GM19467 (cell line): ENCODE measurements at regions not wholly inside any gene's neighbourhood (a gene's known extent, or its start where the extent isn't known, plus 50 kb on each side); places are given as distances from the start of the nearest gene placed in this dataset.

Experiments used
- ATAC-seq: cut with Tn5 transposase; IDR thresholded peaks from one replicate; pipeline ENCODE4 v1.9.1; 2021; ENCODE audit warnings: mild to moderate bottlenecking, moderate library complexity; ENCODE audit not compliant: unreplicated experiment

DNA sequence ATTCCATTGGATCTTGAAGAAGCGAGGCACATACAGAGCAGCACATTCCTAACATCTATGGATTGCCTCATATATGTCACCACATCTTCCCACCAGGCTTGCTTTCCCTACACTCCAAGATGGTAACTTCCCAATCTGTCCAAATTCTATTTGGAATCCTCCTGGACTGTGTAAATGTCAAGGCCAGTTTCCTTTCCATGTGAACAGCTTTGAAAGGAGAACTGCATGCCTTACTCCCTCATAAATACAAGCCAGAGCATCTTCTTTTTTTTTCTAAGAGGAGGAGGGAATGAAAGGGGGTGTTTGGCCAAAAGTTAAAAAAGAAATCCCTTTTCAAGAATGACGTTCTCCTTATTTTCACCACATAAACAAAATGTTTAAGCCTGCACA is 103.8 kb upstream of the OSR1 start:
- no peak for ATAC-seq

DNA sequence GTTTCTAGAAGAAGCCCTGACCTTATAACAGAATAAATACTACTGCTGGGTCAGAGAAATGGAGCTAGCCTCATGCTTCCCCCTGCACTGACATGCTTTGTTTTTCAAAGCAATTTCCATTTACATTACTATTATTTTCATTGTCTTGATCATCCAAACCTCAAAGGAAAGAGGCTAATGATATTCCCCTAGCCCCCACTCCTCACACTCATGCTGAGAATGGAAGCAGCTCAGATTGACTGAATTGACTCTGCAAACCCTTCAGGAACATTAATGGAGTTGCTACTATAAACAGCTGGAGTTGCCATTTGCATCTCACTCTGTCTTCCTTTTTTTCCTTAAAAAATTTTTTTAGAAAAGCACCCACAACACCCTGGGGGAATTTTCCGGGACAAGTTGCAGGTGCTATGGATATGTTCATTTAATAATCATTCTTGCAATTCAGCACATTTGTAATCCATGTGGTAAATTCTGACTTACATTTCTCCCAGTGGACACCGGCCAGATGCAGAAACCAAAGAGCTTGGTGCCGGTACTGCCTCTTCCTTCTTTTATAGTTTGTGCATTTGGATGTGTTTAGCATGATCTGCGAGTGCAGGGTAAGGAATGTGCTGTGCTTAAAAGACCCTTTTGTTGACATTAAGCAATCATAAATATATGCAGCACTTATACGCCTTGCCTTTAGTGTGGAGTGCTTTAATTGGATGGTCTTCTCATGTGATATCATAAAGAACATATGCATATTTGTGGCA is 103.3 kb upstream of the OSR1 start:
- ATAC-seq: no peak

DNA sequence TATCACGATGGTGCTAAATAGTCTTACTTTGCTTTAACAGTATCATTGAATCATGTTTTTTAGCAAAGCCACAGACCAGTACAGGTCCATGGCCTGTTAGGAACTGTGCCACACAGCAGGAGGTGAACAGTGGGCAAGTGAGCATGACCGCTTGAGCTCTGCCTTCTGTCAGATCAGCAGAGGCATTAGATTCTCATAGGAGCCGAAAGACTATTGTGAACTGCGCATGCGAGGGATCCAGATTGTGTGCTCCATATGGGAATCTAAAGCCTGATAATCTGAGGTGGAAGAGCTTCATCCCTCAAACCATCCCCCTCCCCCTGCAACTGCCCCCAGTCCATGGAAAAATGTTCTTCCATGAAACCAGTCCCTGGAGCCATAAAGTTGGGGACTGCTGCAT is 102.3 kb upstream of the OSR1 start:
- no peak for ATAC-seq

DNA sequence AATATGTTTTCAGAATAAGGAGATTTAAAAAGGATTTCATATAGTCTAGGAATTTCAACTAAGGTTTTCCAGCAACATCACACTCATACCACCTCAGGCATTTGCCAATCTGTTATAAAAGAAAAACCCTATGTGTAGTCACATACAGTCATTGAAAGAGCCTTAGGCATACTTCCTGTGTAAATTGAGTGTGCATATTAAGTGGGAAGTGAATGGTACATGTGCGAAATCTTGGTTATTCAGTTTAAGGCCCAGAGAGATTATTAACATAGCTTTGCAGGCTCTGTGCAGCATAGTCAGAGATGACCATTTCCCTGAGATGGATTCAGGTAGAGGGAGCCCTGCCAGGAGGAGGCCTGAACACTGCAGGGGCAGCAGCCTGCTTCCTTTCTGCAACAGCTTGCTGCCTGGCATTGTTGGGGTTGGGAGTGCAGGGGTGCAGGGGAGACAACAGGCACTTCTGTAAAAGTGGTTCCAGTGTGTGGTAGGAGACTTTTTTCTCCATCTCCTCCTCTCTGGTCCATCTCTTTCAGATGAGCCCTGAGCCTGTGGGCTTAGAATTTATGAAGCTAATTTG is 100.1 kb upstream of the OSR1 start:
- ATAC-seq: no peak

DNA sequence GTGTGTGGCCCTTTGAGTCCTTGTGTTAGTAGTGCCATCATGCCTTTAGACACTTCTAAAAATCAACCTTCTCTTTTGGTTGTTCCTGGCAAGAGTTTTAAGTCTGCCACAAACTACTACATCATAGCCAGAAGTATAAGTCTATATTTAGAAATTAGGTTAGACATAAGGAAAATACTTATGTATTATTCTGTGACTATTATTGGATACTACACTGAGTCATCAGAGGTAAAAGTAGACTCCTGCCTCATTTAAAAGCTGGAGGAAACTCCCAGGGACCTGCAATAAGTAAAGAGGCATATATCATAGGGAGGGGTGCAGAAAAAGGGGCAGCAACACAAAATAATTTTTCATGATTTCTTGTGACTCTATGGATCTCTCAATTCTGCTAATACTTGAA is 99.4 kb upstream of the OSR1 start:
- ATAC-seq: no peak

DNA sequence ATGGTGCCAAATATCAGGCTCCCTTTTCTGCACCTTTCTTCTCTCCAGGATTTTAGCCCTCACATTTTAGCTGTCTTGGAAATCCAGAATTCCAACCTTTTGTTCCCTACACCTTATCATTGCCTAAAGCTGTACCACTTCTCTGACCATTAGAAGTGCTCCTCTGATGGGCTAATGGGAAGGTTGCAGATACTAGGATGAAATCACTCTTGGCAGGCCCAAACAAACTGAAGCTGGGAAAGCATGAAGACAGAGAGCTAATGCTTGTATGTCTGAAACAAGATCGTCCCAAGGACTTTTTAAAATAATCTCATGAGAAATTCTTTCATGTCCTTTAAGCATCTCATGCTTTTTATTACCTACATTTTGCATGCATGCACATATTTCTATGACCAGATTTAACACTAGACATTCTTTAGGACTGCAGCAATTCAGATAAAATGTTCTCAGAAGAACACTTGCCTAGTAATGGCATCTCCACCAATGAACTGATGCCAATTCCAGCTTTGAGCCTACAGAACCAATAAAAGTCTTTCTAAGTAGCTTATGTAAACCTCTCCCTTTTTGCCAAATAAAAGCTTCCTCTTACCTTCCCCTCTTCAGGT is 98.4 kb upstream of the OSR1 start:
- ATAC-seq: no peak

DNA sequence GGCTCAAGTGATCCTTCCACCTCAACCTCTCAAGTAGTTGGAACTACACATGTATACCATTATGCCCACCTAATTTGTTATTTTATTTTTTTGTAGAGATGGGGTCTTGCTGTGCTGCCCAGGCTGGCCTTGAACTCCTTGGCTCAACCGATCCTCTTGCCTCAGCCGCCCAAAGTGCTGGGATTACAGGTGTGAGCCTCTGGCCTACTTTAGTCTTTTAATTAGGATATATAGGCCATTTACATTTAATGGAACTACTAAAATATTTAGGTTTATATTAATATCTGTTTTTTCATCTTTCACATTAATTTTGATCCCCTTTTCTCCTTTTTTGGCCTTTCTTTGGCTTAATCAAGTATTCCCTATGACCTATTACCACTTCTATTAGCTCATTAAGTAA is 95.7 kb upstream of the OSR1 start:
- no peak for ATAC-seq

DNA sequence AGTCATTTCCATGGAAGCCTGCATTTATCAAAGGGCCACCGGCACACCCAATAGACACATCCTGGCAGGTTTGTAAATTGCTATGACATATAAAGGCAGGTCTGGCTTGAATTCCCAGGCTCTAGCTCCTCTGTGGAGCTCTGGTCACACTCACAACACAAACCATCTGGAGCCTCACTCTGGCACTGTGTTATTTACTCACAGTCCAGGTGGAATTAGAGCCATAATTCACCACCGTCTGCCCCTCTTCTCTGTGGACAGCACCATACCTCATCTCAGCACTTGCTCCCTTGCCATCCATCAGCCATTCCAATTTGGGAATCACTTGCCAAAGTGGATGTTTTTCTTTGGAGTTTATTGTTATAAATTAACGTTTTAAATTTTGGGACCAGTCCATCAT is 84.3 kb upstream of the OSR1 start:
- ATAC-seq: no peak

DNA sequence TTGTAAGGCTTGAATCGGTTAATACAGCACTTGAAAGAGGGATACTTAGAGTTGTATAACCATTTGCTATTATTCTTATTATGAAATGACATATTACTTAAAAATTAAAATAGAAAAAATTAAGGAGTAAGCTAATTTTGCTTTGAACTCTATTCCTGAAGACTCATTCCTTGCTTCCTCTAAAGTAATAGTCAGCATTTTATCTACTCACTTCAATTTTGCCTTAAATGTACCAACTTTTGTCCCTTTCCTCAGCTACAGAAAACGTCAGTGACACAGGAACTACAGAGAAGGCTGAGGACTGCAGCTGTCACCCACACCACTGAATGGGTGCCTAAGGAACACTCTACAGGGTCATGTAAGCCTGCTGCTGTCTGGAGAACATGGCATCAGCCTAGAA is 80.7 kb upstream of the OSR1 start:
- no peak for ATAC-seq

DNA sequence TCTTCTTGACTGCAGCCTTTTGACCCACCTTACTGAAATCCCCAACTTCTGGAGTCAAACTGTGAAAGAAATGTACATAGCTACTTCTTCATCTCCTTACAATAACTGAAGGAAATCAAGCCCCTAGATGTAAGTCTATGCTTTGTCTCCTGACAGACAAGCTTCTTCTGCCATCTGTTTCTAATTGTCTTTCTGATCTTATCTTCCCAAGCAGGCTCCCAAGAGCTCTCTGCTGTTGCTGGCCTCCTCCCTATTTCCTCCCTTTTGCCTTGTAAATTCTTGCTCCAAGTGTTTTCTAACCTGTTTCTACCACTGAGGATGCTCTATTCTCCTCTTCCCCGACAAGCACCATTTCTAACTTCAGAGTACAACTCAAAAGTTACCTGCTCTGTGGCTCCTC is 77.4 kb upstream of the OSR1 start:
- no peak for ATAC-seq

DNA sequence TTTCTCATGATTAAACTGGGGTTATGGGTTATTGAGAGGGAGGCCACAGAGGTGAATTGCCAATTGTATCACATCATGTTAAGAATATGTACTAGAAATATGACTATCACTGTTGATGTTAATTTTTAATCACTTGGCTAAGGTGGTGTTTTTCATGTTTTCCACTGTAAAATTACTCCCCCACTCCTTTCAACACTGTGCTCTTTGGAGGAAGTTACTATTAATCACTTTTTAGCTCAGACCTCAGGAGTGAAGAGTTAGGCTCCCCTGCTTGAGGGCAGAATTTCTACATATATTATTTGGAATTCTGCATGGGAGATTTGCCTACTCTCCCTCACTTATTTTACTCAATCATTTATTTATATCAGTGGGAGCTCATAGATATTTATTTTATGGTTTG is 76.0 kb upstream of the OSR1 start:
- ATAC-seq: no peak

DNA sequence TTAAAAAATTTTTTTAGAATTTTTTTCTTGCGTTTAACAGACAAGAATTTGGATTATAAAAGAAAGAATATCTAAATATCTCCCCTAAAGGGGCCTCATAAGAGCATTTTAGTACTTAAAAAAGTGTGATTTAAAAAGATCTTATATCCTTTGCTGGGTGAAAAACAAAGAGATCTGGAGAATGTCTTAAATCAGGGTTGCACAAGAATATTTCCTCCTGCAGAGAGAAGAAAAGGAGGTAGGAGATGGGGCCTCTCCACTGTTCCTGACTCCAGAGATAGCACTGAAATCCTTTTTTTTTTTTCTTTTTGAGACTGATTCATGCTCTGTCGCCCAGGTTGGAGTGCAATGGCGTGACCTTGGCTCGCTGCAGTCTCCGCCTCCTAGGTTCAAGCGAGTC is 68.5 kb upstream of the OSR1 start:
- ATAC-seq: no peak

DNA sequence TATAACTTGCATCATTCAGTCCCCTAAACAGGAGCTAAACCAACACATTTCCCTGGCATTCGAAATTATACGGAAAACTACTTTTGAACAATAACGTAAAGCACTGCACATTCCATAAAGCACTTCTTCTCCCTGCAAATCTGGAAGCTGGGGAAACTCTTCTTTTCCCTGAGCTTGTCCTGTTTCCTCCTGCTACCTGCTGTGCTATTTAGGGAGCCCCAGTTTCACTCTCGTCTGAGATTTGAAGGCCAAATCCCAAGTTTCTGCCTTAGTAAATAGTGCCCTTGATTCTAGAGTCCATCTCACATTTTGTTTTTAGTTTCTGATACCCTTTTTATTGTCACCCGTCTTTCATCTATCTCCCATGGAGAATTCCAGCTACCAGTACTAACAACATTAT is 67.7 kb upstream of the OSR1 start:
- no peak for ATAC-seq

DNA sequence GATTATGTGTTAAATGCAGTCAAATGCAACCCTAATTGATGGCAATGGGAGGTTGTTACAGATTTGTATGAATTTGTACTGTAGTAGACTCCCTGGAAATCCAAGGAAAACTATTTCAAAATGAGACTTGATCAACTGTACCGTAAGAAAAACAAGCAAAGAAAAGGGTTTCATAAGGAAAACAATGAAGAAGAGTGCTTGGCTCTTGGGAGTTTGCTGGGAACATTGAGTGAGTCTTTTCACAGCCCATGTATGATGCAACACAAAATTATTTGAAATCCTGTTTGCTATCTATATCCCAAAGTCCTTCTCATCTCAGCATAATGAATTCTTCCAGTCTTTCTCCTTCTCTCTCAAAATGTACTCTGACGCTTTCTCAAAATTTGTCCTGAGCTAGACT is 67.0 kb upstream of the OSR1 start:
- no peak for ATAC-seq

DNA sequence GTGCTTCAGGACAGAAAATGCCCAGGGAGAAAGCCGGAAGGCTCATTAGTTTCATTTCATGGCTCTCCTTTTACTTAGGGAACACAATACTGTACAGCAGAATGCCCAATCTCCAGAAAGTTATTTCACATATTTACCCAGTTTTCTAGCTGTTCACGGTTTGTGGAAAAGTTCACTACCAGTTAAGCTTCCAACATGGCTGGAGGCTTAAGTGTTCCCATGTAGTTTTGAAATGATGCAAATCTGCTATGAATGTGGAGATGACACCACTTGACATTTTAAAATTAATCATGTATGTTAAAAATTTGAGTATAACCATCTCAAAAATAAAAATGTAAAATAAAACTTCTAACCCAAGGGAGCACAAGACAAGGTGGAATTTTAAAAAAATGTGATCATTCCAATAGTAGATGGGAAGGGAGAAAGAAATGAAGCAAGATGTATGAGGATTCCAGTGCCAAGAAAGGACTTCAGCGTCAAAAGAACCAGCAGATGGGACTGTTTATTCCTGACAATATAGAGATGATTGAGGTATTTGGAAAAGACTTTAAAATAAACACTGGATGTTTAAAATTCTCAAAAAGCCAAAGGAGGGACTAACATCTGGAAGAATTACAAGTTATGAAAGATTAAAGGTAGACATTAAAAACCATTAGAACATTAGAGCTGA is 60.9 kb upstream of the OSR1 start:
- ATAC-seq: no peak

DNA sequence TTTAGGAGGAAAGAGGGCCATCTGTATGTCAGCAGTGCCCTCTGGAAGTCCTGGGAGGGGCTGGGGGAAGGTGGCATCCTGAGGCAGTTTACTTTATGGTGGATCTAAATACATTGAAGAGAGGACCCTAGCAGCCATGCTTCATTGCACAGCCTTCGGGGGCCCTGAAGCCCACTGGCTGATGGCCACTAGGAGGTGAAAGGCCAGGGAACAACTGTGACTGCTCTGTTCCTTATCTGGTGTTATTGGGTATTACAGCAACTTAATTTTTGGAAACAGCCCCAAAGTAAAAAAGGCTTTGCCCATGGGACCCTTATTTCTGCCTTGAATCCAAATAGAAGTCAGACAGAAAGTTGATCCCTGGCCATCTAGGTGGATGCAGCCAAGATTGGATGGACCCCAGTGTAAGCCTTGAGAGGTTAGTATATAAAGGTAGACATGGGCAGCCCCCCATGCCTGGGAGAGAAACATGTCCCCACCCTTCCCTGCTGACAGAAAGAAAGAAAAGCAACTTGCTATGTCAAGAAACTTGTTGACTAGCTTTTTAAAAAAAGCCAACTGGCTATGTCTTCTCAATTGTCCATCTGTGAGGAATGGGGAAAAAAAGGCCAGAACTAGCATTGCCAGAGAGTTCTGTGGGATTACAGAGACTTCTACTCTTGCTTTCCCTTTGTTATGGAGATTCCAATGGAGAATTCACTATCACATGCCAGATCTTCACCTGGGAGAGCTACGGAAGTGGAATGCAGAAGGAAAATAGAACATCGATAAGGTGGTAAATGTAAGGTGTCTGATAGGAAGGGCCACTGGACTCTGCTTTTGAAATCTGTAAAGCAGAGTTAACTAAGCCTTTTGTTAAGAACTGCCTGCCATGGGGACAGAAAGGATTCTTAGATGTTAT is 58.6 kb upstream of the OSR1 start:
- no peak for ATAC-seq

DNA sequence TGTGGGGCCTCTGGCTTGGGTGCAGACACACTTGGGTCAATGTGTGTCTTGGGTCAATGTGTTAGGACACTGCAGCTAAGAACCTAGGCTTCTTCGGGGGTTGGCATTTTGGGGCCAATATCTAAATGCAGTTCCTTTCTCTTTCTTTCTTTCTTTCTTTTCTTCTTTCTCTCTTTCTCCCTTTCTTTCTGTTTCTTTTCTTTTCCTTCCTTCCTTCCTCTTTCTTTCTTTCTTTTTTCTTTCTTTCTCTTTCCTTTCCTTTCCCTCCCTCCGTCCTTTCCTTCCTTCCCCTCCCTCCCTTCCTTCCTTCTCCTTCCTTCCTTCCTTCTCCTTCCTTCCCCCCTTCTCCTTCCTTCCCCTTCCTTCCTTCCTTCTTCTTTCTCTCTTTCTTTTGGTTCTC is 57.7 kb upstream of the OSR1 start:
- ATAC-seq: no peak

DNA sequence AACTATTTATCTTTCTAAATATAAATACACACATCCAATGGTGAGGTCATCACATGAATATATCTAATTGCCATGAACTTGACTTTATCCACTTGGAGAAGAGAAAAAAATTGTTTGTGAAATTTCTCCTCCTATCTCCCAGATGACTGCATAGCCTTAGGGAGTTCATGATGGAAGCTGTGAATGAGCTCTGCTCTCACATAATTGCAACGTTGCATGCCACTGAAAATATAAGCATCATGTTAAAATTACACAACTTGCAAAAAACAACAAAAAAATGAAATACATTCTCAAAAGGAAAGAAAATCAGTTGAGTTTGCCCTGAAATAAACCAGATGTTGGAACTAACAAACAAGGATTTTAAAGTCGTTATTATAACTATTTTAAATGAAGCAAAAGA is 50.6 kb upstream of the OSR1 start:
- ATAC-seq: no peak

DNA sequence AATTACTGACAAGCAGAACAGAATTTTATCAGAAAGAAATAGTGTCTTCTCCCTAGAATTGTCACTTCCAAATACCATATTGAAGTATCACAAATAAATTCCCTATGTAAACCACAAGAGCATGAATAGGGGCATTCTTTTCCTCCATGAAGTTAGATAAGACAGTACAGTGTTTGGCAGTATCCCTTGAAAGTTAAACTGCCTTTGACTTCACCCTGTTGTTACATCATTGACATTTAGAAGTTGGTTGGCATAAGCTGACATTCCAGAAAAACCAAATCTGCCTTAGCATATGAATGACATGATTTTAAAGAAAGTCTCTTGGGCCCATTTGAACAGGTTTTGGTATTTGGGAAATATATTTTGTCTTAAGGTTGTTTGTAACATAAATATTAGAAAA is 50.2 kb upstream of the OSR1 start:
- ATAC-seq: no peak
